ENCODE measurements at regions not wholly inside any gene's neighbourhood (a gene's known extent, or its start where the extent isn't known, plus 50 kb on each side); places are given as distances from the start of the nearest gene placed in this dataset.

DNA sequence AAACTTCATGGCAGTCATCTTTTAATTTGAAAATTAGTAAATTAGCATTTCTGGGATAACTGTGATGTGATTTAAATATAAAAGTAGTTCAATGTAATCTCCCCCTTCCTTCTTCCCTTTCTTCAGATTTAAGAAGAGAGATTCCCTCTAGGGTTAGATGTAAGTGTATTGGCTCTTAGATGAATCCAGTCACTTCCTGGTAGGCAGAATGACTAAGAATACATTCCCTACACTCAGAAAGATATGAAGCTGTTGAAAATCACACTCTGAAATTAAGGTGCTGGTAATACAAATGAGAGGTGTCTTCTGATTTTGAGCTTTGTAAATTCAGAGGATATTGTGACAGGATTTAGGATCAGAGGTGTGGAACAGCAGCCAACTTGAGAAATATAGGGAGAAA is 71.6 kb downstream of the TDRD15 start:
- TF ChIP-seq YEATS2 (CRISPR knock-in tag; IDR thresholded peaks at IDR 0.05; ENCODE audit: borderline replicate concordance) (no peak), FOSL1 (CRISPR knock-in tag; IDR thresholded peaks at IDR 0.05; ENCODE audit: borderline replicate concordance) (no peak), RAD51 (IDR thresholded peaks at IDR 0.05; ENCODE audit: borderline replicate concordance) (no peak), ZNF367 (CRISPR knock-in tag; IDR thresholded peaks at IDR 0.05; ENCODE audit: borderline replicate concordance) (no peak), SIN3A (IDR thresholded peaks at IDR 0.05; ENCODE audit: borderline replicate concordance, low read depth, low read length) (no peak), ZNF543 (CRISPR knock-in tag; IDR thresholded peaks at IDR 0.05) (no peak), HOXD1 (CRISPR knock-in tag; IDR thresholded peaks at IDR 0.05) (no peak), ARHGAP35 (CRISPR knock-in tag; IDR thresholded peaks at IDR 0.05; ENCODE audit: borderline replicate concordance) (no peak), ZNF34 (CRISPR knock-in tag; IDR thresholded peaks at IDR 0.05; ENCODE audit: borderline replicate concordance) (no peak), GATAD1 (CRISPR knock-in tag; IDR thresholded peaks at IDR 0.05) (no peak), SMAD3 (CRISPR knock-in tag; IDR thresholded peaks at IDR 0.05) (no peak), ZNF468 (CRISPR knock-in tag; IDR thresholded peaks at IDR 0.05) (no peak), NBN (conservative IDR thresholded peaks at IDR 0.05) (no peak), CSRNP2 (CRISPR knock-in tag; conservative IDR thresholded peaks at IDR 0.05; ENCODE audit: low read depth) (no peak)
- TF ChIP-seq, protein P1, sequence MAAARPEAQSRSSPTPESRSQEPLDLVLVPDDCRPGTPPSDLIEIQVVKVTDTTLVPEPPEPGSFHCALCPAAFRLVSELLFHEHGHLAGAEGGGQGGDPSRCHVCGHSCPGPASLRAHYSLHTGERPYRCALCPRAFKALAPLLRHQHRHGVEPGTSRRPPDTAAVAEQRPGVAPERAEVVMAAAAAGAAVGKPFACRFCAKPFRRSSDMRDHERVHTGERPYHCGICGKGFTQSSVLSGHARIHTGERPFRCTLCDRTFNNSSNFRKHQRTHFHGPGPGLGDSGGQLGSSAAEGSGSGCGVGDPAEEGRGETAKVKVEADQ (CRISPR knock-in tag; IDR thresholded peaks at IDR 0.05; ENCODE audit: borderline replicate concordance): no peak
- H3K4me3 ChIP-seq (replicated peaks in 1 of 3; ENCODE audit: insufficient read depth in 1 of 3, low read depth in 2 of 3, low read length in 3 of 3): no peak overlapping the region
- no peak for FAIRE-seq
- no peaks in the 10 kb centered on the region for H3K36me3 ChIP-seq (replicated peaks in 1 of 2; ENCODE audit: control insufficient read depth in 1 of 2, insufficient read depth in 2 of 2, low read length in 2 of 2)
- no peaks in the 10 kb centered on the region for H4K20me1 ChIP-seq (ENCODE audit: insufficient read depth, low read length)
- no peaks in the 10 kb centered on the region for H3K4me1 ChIP-seq (ENCODE audit: insufficient read depth, low read length)
- no peak overlapping the region for H3K4me2 ChIP-seq (ENCODE audit: low read depth, low read length)
- no peak for DNase-seq (ENCODE audit: low spot score)
- ChIA-PET POLR2A (no interaction called here), CTCF (ENCODE audit: low intra/inter-chr PET ratio, low total read pairs) (no interaction called here)
- H3K9me3 ChIP-seq (ENCODE audit: low read length): no peaks in the 10 kb centered on the region
- peaks cover 1 to 19% of the 10 kb centered on the region in 2 experiments; a peak in 4 of 5 replicates for H3K27me3 ChIP-seq (ENCODE audit: control insufficient read depth in 1 of 2, insufficient read depth in 2 of 2, low read length in 2 of 2)
- no TSS peak for BruUV-seq (replicated peaks)
- no peak overlapping the region for H2AFZ ChIP-seq (ENCODE audit: low read length)
- intact Hi-C loops (cut with micrococcal nuclease; ENCODE audit: unreplicated experiment) (no loop called here), in situ Hi-C loops (cut with HindIII; ENCODE audit: extremely low pct_ligation_motif_present, low pct_unique_long_range_greater_than_20kb) (no loop called here)
- no peak overlapping the region for H3K9ac ChIP-seq (ENCODE audit: insufficient read depth, low read depth, low read length)
- no peak for ATAC-seq
- no peak overlapping the region for H3K27ac ChIP-seq (ENCODE audit: extremely low read length, insufficient read depth, low read length)
- H3K79me2 ChIP-seq (ENCODE audit: insufficient read depth, low read length): no peaks in the 10 kb centered on the region

Data from HepG2 (cell line).